Activated naive CD8-positive, alpha-beta T cell treated with anti-CD3 and anti-CD28 coated beads, Interleukin-2, amount 50 U/mL, for 24 hours (primary cell): ENCODE measurements at regions not wholly inside any gene's neighbourhood (a gene's known extent, or its start where the extent isn't known, plus 50 kb on each side); places are given as distances from the start of the nearest gene placed in this dataset.

Experiments used
- ATAC-seq: fragments of 150-1000 bp; cut with Tn5 transposase; one replicate; pipeline ENCODE4 v1.10.0; 2021
- DNase-seq: peaks from one replicate; pipeline ENCODE4 v3.0.0; 2021
- H3K27ac Mint-ChIP-seq: one replicate; pipeline ENCODE4 v1.8.0; 2021; ENCODE audit warnings: mild to moderate bottlenecking, mixed read lengths
- H3K27me3 Mint-ChIP-seq: one replicate; pipeline ENCODE4 v1.8.0; 2021; ENCODE audit warnings: mixed read lengths
- H3K36me3 Mint-ChIP-seq: one replicate; pipeline ENCODE4 v1.8.0; 2021; ENCODE audit warnings: low read depth, mixed read lengths
- H3K4me1 Mint-ChIP-seq: one replicate; pipeline ENCODE4 v1.8.0; 2021; ENCODE audit warnings: mixed read lengths
- H3K4me3 Mint-ChIP-seq: one replicate; pipeline ENCODE4 v1.8.0; 2021; ENCODE audit warnings: mild to moderate bottlenecking, moderate library complexity, mixed read lengths
- H3K9me3 Mint-ChIP-seq: one replicate; pipeline ENCODE4 v1.8.0; 2021; ENCODE audit warnings: mixed read lengths

DNA sequence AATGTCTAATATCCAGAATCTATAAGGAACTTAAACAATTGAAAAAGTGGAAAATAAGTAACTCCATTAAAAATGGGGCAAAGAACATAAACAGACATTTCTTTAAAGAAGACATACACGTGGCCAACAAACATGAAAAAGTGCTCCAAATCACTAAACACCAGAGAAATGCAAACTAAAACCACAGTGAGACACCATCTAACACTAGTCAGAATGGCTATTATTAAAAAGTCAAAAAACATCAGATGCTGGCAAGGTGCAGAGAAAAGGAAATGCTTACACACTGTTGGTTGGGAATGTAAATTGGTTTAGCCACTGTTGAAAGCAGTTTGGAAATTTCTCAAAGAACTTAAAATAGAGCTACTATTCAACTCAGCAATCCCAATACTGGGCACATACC, 169.2 kb upstream of the MANEA start:
- Mint-ChIP-seq H3K9me3 (no peaks in the 10 kb centered on the region), H3K27ac (no peak overlapping the region), H3K4me3 (no peak overlapping the region), H3K27me3 (no peaks in the 10 kb centered on the region), H3K36me3 (no peaks in the 10 kb centered on the region), H3K4me1 (no peaks in the 10 kb centered on the region)
- DNase-seq: no peak
- ATAC-seq: no peak

GRCh38 chr6:95410168-95410567, 167.2 kb upstream of the MANEA start:
- Mint-ChIP-seq H3K27ac (no peak overlapping the region), H3K4me3 (no peak overlapping the region), H3K36me3 (no peaks in the 10 kb centered on the region), H3K9me3 (no peaks in the 10 kb centered on the region), H3K27me3 (no peaks in the 10 kb centered on the region), H3K4me1 (no peaks in the 10 kb centered on the region)
- no peak for ATAC-seq
- no peak for DNase-seq

GRCh38 chr6:95413789-95414188, 163.5 kb upstream of the MANEA start:
- Mint-ChIP-seq H3K27me3 (no peaks in the 10 kb centered on the region), H3K9me3 (no peaks in the 10 kb centered on the region)
- ATAC-seq: no peak

GRCh38 chr6:95417856-95418255, 159.5 kb upstream of the MANEA start:
- H3K9me3 Mint-ChIP-seq: peaks cover 5% of the 10 kb centered on the region
- DNase-seq: no peak
- no peak for ATAC-seq
- H3K36me3 Mint-ChIP-seq: no peaks in the 10 kb centered on the region
- no peaks in the 10 kb centered on the region for H3K4me1 Mint-ChIP-seq
- H3K27me3 Mint-ChIP-seq: no peaks in the 10 kb centered on the region
- no peak overlapping the region for H3K27ac Mint-ChIP-seq
- no peak overlapping the region for H3K4me3 Mint-ChIP-seq

More at GRCh38 chr6:95413789-95414188, 163.5 kb upstream of the MANEA start:
- Mint-ChIP-seq H3K4me3 (no peak overlapping the region), H3K4me1 (no peaks in the 10 kb centered on the region), H3K27ac (no peak overlapping the region), H3K36me3 (no peaks in the 10 kb centered on the region)
- no peak for DNase-seq

DNA sequence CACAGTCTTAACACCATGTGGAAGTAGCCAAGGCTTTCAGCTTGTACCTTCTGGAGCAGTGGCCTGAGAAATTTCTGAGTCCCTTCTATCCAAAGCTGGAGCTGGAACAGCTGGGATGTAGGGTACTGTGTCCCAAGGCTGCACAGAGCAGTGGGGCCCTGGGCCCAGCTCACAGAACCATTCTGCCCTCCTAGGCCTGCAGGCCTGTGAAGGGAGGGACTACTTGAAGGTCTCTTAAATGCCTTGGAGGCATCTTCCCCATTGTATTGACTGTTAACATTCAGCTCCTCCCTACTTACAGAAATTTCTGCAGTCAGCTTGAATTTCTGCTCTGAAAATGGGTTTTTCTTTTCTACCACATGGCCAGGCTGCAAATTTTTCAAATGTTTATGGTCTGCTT, 156.5 kb upstream of the MANEA start:
- Mint-ChIP-seq H3K4me3 (no peak overlapping the region), H3K4me1 (no peaks in the 10 kb centered on the region), H3K27ac (no peak overlapping the region), H3K36me3 (no peaks in the 10 kb centered on the region), H3K9me3 (peaks cover 5% of the 10 kb centered on the region), H3K27me3 (peaks cover 2% of the 10 kb centered on the region)
- DNase-seq: no peak
- no peak for ATAC-seq

- H3K4me3 Mint-ChIP-seq: no peak overlapping the region
- peaks cover 5% of the 10 kb centered on the region for H3K9me3 Mint-ChIP-seq
- no peaks in the 10 kb centered on the region for H3K36me3 Mint-ChIP-seq
- no peak overlapping the region for H3K27ac Mint-ChIP-seq
- DNase-seq: no peak
- H3K4me1 Mint-ChIP-seq: no peaks in the 10 kb centered on the region
- ATAC-seq: no peak
- peaks cover 2% of the 10 kb centered on the region for H3K27me3 Mint-ChIP-seq
Observed at GRCh38 chr6:95423331-95423730, 154.0 kb upstream of the MANEA start.

- H3K27me3 Mint-ChIP-seq: peaks cover 3% of the 10 kb centered on the region
- DNase-seq: peak; percentile 18
- no peak for ATAC-seq
Observed at GRCh38 chr6:95431637-95432228, 145.6 kb upstream of the MANEA start.

GRCh38 chr6:95439741-95440140, 137.6 kb upstream of the MANEA start:
- no peak overlapping the region for H3K4me3 Mint-ChIP-seq
- no peak for ATAC-seq
- no peaks in the 10 kb centered on the region for H3K9me3 Mint-ChIP-seq
- no peaks in the 10 kb centered on the region for H3K36me3 Mint-ChIP-seq
- no peak for DNase-seq
- no peaks in the 10 kb centered on the region for H3K27me3 Mint-ChIP-seq
- no peak overlapping the region for H3K27ac Mint-ChIP-seq
- H3K4me1 Mint-ChIP-seq: no peaks in the 10 kb centered on the region

More at GRCh38 chr6:95431637-95432228, 145.6 kb upstream of the MANEA start:
- Mint-ChIP-seq H3K9me3 (no peaks in the 10 kb centered on the region), H3K4me3 (no peak overlapping the region), H3K4me1 (no peaks in the 10 kb centered on the region), H3K27ac (no peak overlapping the region), H3K36me3 (no peaks in the 10 kb centered on the region)

DNA sequence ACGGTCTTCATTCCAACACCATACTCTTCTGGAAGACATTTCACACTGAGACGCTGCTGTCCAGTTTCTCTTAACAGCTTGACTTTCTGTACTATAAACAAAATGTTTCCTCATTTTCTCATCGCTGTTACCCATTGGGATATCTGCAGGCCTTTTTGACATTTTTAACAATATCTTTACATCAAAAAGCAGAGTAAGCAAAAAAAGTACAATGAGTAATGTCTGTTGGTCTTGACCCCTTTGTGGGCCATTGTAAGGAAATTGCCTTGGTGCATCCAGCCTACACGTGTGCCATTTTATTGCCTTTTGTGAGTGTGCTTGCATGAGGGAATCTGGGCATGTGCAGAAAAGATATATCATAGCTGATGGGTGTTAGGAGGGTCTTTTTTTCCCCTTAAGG, 129.1 kb upstream of the MANEA start:
- H3K27ac Mint-ChIP-seq: no peak overlapping the region
- no peak for ATAC-seq
- peaks cover 4% of the 10 kb centered on the region for H3K9me3 Mint-ChIP-seq
- no peaks in the 10 kb centered on the region for H3K36me3 Mint-ChIP-seq
- no peaks in the 10 kb centered on the region for H3K4me1 Mint-ChIP-seq
- no peak for DNase-seq
- no peaks in the 10 kb centered on the region for H3K27me3 Mint-ChIP-seq
- no peak overlapping the region for H3K4me3 Mint-ChIP-seq

GRCh38 chr6:95469511-95469910, 107.8 kb upstream of the MANEA start:
- Mint-ChIP-seq H3K9me3 (no peaks in the 10 kb centered on the region), H3K36me3 (no peaks in the 10 kb centered on the region), H3K4me1 (no peaks in the 10 kb centered on the region), H3K27me3 (peaks cover 2% of the 10 kb centered on the region), H3K27ac (no peak overlapping the region), H3K4me3 (no peak overlapping the region)
- no peak for ATAC-seq
- no peak for DNase-seq

DNA sequence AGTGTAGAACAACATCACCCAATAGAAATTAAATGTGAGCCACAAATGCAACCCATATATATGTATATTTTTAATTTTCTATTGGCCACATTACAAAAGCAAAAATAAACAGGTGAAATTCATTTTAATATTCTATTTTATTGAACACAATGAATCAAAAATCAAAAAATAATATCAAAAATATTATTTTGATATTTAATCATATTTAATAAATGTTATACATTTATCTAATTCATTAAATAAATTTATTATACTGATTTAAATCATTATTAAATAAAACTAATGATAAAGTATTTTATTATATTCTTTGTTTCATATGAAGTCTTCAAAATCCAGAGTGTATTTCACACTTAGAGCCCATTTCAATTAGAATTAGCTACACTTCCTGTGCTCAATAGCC, 98.4 kb upstream of the MANEA start:
- Mint-ChIP-seq H3K36me3 (no peaks in the 10 kb centered on the region), H3K27me3 (no peaks in the 10 kb centered on the region), H3K9me3 (peaks cover 7% of the 10 kb centered on the region), H3K4me1 (peaks cover 2% of the 10 kb centered on the region), H3K4me3 (no peak overlapping the region), H3K27ac (no peak overlapping the region)
- ATAC-seq (no peak), DNase-seq (no peak)

DNA sequence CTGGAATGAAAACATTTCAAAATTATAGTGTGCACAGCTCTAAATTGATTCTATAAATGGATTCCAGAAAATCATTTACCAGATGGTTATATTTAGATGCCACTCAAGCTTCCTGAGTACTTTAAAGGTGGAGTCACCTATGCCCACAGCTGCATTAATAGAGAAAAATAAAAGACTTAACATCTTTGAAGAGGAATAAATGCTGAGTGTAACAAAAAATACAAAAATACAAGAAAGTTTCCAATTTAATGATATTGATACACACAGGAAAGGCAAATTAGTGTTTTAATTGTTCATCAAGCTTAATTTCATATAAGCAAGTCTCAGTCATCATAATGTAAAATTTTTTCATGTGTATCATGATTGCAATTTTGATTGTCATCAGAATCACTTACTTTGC, 89.5 kb upstream of the MANEA start:
- Mint-ChIP-seq H3K9me3 (no peaks in the 10 kb centered on the region), H3K4me3 (no peak overlapping the region), H3K36me3 (no peaks in the 10 kb centered on the region), H3K27me3 (peaks cover 2% of the 10 kb centered on the region), H3K27ac (no peak overlapping the region), H3K4me1 (peaks cover 6% of the 10 kb centered on the region)
- no peak for ATAC-seq
- no peak for DNase-seq

GRCh38 chr6:95489185-95489863, 88.0 kb upstream of the MANEA start:
- no peak for DNase-seq
- no peak overlapping the region for H3K27ac Mint-ChIP-seq

DNA sequence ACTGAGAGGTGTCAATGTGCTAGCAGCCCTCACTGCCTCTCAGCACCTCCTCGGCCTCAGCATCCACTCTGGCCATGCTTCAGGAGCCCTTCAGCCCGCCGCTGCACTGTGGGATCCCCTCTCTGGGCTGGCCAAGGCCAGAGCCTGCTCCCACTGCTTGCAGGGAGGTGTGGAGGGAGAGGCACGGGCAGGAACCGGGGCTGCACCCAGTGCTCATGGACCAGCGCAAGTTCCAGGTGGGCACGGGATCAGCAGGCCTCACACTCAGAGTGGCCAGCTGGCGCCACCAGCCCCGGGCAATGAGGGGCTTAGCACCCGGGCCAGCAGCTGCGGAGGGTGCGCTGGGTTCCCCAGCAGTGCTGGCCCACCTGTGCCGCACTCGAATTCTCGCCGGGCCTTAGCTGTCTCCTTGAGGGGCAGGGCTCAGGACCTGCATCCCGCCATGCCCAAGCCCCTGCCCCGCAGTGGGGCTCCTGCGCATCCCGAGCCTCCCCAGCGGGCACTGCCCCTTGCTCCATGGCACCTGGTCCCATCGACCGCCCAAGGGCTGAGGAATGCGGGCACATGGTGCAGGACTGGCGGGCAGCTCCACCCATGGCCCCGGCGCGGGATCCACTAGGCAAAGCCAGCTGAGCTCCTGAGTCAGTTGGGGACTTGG, 80.4 kb upstream of the MANEA start:
- ATAC-seq: no peak
- DNase-seq: no peak
- Mint-ChIP-seq H3K36me3 (no peaks in the 10 kb centered on the region), H3K4me1 (no peaks in the 10 kb centered on the region), H3K4me3 (no peak overlapping the region), H3K27ac (no peak overlapping the region), H3K27me3 (peaks cover 3% of the 10 kb centered on the region), H3K9me3 (no peaks in the 10 kb centered on the region)

More at GRCh38 chr6:95489185-95489863, 88.0 kb upstream of the MANEA start:
- Mint-ChIP-seq H3K9me3 (no peaks in the 10 kb centered on the region), H3K36me3 (no peaks in the 10 kb centered on the region), H3K4me1 (peaks cover 6% of the 10 kb centered on the region), H3K27me3 (peaks cover 2% of the 10 kb centered on the region), H3K4me3 (no peak overlapping the region)
- ATAC-seq: no peak
